Mesenchymal stem cell (in vitro differentiated cells and primary cell): ENCODE measurements at regions not wholly inside any gene's neighbourhood (a gene's known extent, or its start where the extent isn't known, plus 50 kb on each side); places are given as distances from the start of the nearest gene placed in this dataset.
"Not testable (repeated sequence)": the region's sequence is repeated elsewhere in the genome, so short reads cannot be mapped to it uniquely, and the experiment has no call there.

Experiments
- DNase-seq: peaks from one replicate; pipeline ENCODE4 v3.0.0-alpha.2; 2013
- H2AFZ ChIP-seq: one replicate; pipeline ENCODE4 v1.6.1; 2013; ENCODE audit warnings: low read depth, mild to moderate bottlenecking, control low read depth, inconsistent platforms, low read length, moderate library complexity
- H2AK5ac ChIP-seq: 2 replicates; pipeline ENCODE4 v1.6.1; 2013; ENCODE audit warnings: low read length, moderate library complexity, mild to moderate bottlenecking, inconsistent platforms; ENCODE audit not compliant: severe bottlenecking
- H2BK120ac ChIP-seq: one replicate; pipeline ENCODE4 v1.6.1; 2013; ENCODE audit warnings: low read depth, mild to moderate bottlenecking, inconsistent platforms, low read length, moderate library complexity
- H2BK12ac ChIP-seq, 2 experiments: one replicate each; pipeline ENCODE4 v1.6.1; 2013; ENCODE audit warnings: inconsistent platforms in 2 of 2, low read length in 2 of 2, mild to moderate bottlenecking in 2 of 2, moderate library complexity in 2 of 2, control low read depth in 1 of 2
- H2BK15ac ChIP-seq: one replicate; pipeline ENCODE4 v1.6.1; 2013; ENCODE audit warnings: mild to moderate bottlenecking, low read depth, inconsistent platforms; ENCODE audit not compliant: poor library complexity, severe bottlenecking
- H2BK5ac ChIP-seq: 2 replicates; pipeline ENCODE4 v1.6.1; 2013; ENCODE audit warnings: low read depth, mild to moderate bottlenecking, low read length, control low read depth, inconsistent platforms; ENCODE audit not compliant: poor library complexity, severe bottlenecking
- H3K14ac ChIP-seq, 2 experiments: one replicate each; pipeline ENCODE4 v1.6.1; 2013; ENCODE audit warnings: inconsistent platforms in 2 of 2, low read length in 2 of 2, control low read depth in 1 of 2, mild to moderate bottlenecking in 1 of 2, moderate library complexity in 1 of 2
- H3K18ac ChIP-seq, 2 experiments: one replicate each; pipeline ENCODE4 v1.6.1; 2013; ENCODE audit warnings: inconsistent platforms in 2 of 2, low read length in 2 of 2, control low read depth in 1 of 2, low read depth in 1 of 2, mild to moderate bottlenecking in 1 of 2
- H3K23ac ChIP-seq, 2 experiments: one replicate each; pipeline ENCODE4 v1.6.1; 2013; ENCODE audit warnings: inconsistent platforms in 2 of 2, low read length in 2 of 2, mild to moderate bottlenecking in 2 of 2, moderate library complexity in 2 of 2, control low read depth in 1 of 2
- H3K27ac ChIP-seq: 2 replicates; pipeline ENCODE4 v1.5.1; 2013; ENCODE audit warnings: mild to moderate bottlenecking, moderate library complexity, low read length, control low read depth, inconsistent platforms; ENCODE audit not compliant: poor library complexity, severe bottlenecking
- H3K27me3 ChIP-seq, 2 experiments: 2 replicates each; pipeline versions ENCODE4 v1.6.1 to v1.7.0; 2013; ENCODE audit warnings: low read length in 2 of 2, mild to moderate bottlenecking in 2 of 2, moderate library complexity in 2 of 2, control low read depth in 1 of 2, inconsistent platforms in 1 of 2; ENCODE audit not compliant: control insufficient read depth in 1 of 2, insufficient read depth in 1 of 2
- H3K36me3 ChIP-seq, 2 experiments: 2 replicates each; pipeline versions ENCODE4 v1.6.1 to v1.7.0; 2013; ENCODE audit warnings: low read length in 2 of 2, control low read depth in 1 of 2, inconsistent platforms in 1 of 2, low read depth in 1 of 2, mild to moderate bottlenecking in 1 of 2; ENCODE audit not compliant: insufficient read depth in 2 of 2, control insufficient read depth in 1 of 2
- H3K4ac ChIP-seq, 2 experiments: one replicate each; pipeline ENCODE4 v1.6.1; 2013; ENCODE audit warnings: inconsistent platforms in 2 of 2, low read length in 2 of 2, mild to moderate bottlenecking in 2 of 2, moderate library complexity in 2 of 2, control low read depth in 1 of 2, low read depth in 1 of 2
- H3K4me1 ChIP-seq: 2 replicates; pipeline ENCODE4 v1.6.1; 2013; ENCODE audit warnings: low read depth, low read length, control low read depth; ENCODE audit not compliant: control insufficient read depth, insufficient read depth
- H3K4me2 ChIP-seq: 2 replicates; pipeline ENCODE4 v1.6.1; 2013; ENCODE audit warnings: low read length, mild to moderate bottlenecking, inconsistent platforms; ENCODE audit not compliant: poor library complexity, severe bottlenecking
- H3K4me3 ChIP-seq, 2 experiments: 2 replicates each; pipeline versions ENCODE4 v1.5.1 to v1.7.0; 2013; ENCODE audit warnings: low read length in 2 of 2, mild to moderate bottlenecking in 2 of 2, control low read depth in 1 of 2, low read depth in 1 of 2; ENCODE audit not compliant: insufficient read depth in 1 of 2
- H3K79me1 ChIP-seq: replicated peaks from 2 replicates; pipeline ENCODE4 v1.6.1; 2013; ENCODE audit warnings: mild to moderate bottlenecking, control low read depth, low read length, inconsistent platforms; ENCODE audit not compliant: poor library complexity, severe bottlenecking
- H3K9ac ChIP-seq: 2 replicates; pipeline ENCODE4 v1.7.0; 2013; ENCODE audit warnings: mild to moderate bottlenecking, low read length, moderate library complexity
- H3K9me3 ChIP-seq: 2 replicates; pipeline ENCODE4 v1.7.0; 2013; ENCODE audit warnings: mild to moderate bottlenecking, low read length; ENCODE audit not compliant: control insufficient read depth
- H4K8ac ChIP-seq: one replicate; pipeline ENCODE4 v1.6.1; 2013; ENCODE audit warnings: inconsistent platforms, mild to moderate bottlenecking, low read length, moderate library complexity
- H4K91ac ChIP-seq: one replicate; pipeline ENCODE4 v1.6.1; 2013; ENCODE audit warnings: mild to moderate bottlenecking, low read length, inconsistent platforms
- WGBS: methylation state at CpG from one replicate; pipeline ENCODE4 v1.1.7; 2013; ENCODE audit warnings: mixed read lengths; 5-methylcytosine and 5-hydroxymethylcytosine counted together

GRCh38 chr21:6136732-6137131 lies 4384.7 kb upstream of the TPTE start:
- H3K27me3 ChIP-seq, H3K4me3 ChIP-seq, H2BK12ac ChIP-seq, H3K23ac ChIP-seq, H3K4me2 ChIP-seq, H4K8ac ChIP-seq, DNase-seq, H3K4me1 ChIP-seq, H2AK5ac ChIP-seq, H3K14ac ChIP-seq, H2BK15ac ChIP-seq, H3K27ac ChIP-seq, H3K9ac ChIP-seq, H2AFZ ChIP-seq, H3K9me3 ChIP-seq, H3K36me3 ChIP-seq, H2BK120ac ChIP-seq, H2BK5ac ChIP-seq, H3K18ac ChIP-seq, H4K91ac ChIP-seq, H3K79me1 ChIP-seq, H3K4ac ChIP-seq: not testable (repeated sequence)
- WGBS: no CpG with 5 or more reads among the region's 11 CpGs

- WGBS: no CpG with 5 or more reads among the region's 46 CpGs
- not testable (repeated sequence) for H3K27me3 ChIP-seq, H3K79me1 ChIP-seq, H3K4me1 ChIP-seq, H3K4me3 ChIP-seq, H3K4me2 ChIP-seq, H2AK5ac ChIP-seq, H3K9ac ChIP-seq, H2BK15ac ChIP-seq, H2BK12ac ChIP-seq, H3K14ac ChIP-seq, H4K8ac ChIP-seq, H2BK5ac ChIP-seq, H3K9me3 ChIP-seq, H3K18ac ChIP-seq, H2AFZ ChIP-seq, H2BK120ac ChIP-seq, H3K36me3 ChIP-seq, DNase-seq, H3K4ac ChIP-seq, H3K23ac ChIP-seq, H3K27ac ChIP-seq, H4K91ac ChIP-seq
These were observed 4382.9 kb upstream of the TPTE start for GRCh38 chr21:6138244-6139136.

- not testable (repeated sequence) for H3K4me3 ChIP-seq, H3K27ac ChIP-seq, H2BK15ac ChIP-seq, H3K36me3 ChIP-seq, H3K18ac ChIP-seq, H3K4me1 ChIP-seq, H3K79me1 ChIP-seq, H2BK120ac ChIP-seq, DNase-seq, H2AFZ ChIP-seq, H2AK5ac ChIP-seq, H3K9ac ChIP-seq, H3K4me2 ChIP-seq, H3K4ac ChIP-seq, H2BK12ac ChIP-seq, H4K91ac ChIP-seq, H4K8ac ChIP-seq, H3K14ac ChIP-seq, H3K23ac ChIP-seq, H2BK5ac ChIP-seq, H3K9me3 ChIP-seq, H3K27me3 ChIP-seq
- WGBS: no CpG with 5 or more reads among the region's 10 CpGs
These were observed 4382.1 kb upstream of the TPTE start for GRCh38 chr21:6139331-6139730.

GRCh38 chr21:6139862-6140261 lies 4381.5 kb upstream of the TPTE start:
- not testable (repeated sequence) for H3K23ac ChIP-seq, H3K4me2 ChIP-seq, H3K4ac ChIP-seq, H3K9me3 ChIP-seq, H2BK120ac ChIP-seq, H3K4me3 ChIP-seq, H4K8ac ChIP-seq, H2BK12ac ChIP-seq, H3K27me3 ChIP-seq, H2BK15ac ChIP-seq, H2BK5ac ChIP-seq, H3K9ac ChIP-seq, H3K14ac ChIP-seq, DNase-seq, H2AK5ac ChIP-seq, H4K91ac ChIP-seq, H3K27ac ChIP-seq, H3K36me3 ChIP-seq, H3K79me1 ChIP-seq, H2AFZ ChIP-seq, H3K18ac ChIP-seq, H3K4me1 ChIP-seq
- no CpG with 5 or more reads among the region's 3 CpGs for WGBS
